Ovary (tissue), 3 donors: ENCODE measurements at regions not wholly inside any gene's neighbourhood (a gene's known extent, or its start where the extent isn't known, plus 50 kb on each side); places are given as distances from the start of the nearest gene placed in this dataset.
"Not testable (repeated sequence)": the region's sequence is repeated elsewhere in the genome, so short reads cannot be mapped to it uniquely, and the experiment has no call there.

Source experiments
- POLR2A ChIP-seq: fragments of 450-650 bp; IDR thresholded peaks from one replicate; pipeline ENCODE4 v1.6.1; 2017; ENCODE audit warnings: antibody characterized with exemption, mild to moderate bottlenecking, moderate library complexity
- TF ChIP-seq, protein P1 (sequence below), 3 donors: fragments of 450-650 bp in 2 of 3; fragments of 200-600 bp in 1 of 3; IDR thresholded peaks; one replicate each; pipeline versions ENCODE4 v1.5.1 to v1.8.0; 2016 to 2022; ENCODE audit warnings: antibody characterized with exemption in 3 of 3, mild to moderate bottlenecking in 1 of 3
- donor health status: DM: no; HTN: no; CAD: no.

DNA sequence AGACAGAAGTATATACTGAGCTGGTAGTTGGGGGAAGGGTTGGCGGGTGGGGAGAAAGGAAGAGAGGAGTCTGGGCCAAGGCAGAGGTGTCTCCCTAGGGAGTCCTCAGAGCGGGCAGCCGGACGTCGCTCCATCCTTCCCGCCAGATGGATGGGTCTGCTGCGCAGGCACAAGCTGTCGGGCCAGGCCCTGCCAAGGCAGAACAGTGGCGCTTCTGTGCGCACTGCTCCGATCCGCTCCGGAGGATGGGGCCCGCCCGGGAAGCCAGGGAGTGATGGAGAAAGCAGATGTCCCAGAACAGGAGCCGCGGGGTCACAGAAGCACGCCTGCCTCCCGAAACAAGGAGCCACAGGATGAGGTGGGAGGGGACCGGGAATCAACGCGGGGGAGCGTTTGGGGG is 941.4 kb upstream of the DEFB115 start:
- TF ChIP-seq, protein P1, sequence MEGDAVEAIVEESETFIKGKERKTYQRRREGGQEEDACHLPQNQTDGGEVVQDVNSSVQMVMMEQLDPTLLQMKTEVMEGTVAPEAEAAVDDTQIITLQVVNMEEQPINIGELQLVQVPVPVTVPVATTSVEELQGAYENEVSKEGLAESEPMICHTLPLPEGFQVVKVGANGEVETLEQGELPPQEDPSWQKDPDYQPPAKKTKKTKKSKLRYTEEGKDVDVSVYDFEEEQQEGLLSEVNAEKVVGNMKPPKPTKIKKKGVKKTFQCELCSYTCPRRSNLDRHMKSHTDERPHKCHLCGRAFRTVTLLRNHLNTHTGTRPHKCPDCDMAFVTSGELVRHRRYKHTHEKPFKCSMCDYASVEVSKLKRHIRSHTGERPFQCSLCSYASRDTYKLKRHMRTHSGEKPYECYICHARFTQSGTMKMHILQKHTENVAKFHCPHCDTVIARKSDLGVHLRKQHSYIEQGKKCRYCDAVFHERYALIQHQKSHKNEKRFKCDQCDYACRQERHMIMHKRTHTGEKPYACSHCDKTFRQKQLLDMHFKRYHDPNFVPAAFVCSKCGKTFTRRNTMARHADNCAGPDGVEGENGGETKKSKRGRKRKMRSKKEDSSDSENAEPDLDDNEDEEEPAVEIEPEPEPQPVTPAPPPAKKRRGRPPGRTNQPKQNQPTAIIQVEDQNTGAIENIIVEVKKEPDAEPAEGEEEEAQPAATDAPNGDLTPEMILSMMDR (IDR thresholded peaks at IDR 0.05) = not testable (repeated sequence)
- not testable (repeated sequence) for TF ChIP-seq POLR2A
